Progenitor cell of endocrine pancreas (in vitro differentiated cells): ENCODE measurements at regions not wholly inside any gene's neighbourhood (a gene's known extent, or its start where the extent isn't known, plus 50 kb on each side); places are given as distances from the start of the nearest gene placed in this dataset.

ENCODE experiments used
- DNase-seq: peaks from one replicate; pipeline ENCODE4 v3.0.0; 2021; ENCODE audit warnings: low spot score; ENCODE audit not compliant: unreplicated experiment
- H3K27ac Mint-ChIP-seq: 2 replicates; pipeline ENCODE4 v1.8.0; 2021; ENCODE audit warnings: mild to moderate bottlenecking, moderate library complexity, mixed read lengths
- H3K27me3 Mint-ChIP-seq: 2 replicates; pipeline ENCODE4 v1.8.0; 2021; ENCODE audit warnings: mixed read lengths
- H3K36me3 Mint-ChIP-seq: 2 replicates; pipeline ENCODE4 v1.8.0; 2022; ENCODE audit warnings: mixed read lengths; ENCODE audit not compliant: insufficient read depth
- H3K4me1 Mint-ChIP-seq: 2 replicates; pipeline ENCODE4 v1.8.0; 2021; ENCODE audit warnings: low read depth, mixed read lengths
- H3K4me3 Mint-ChIP-seq: 2 replicates; pipeline ENCODE4 v1.8.0; 2021; ENCODE audit warnings: low read depth, mild to moderate bottlenecking, moderate library complexity, mixed read lengths
- H3K9me3 Mint-ChIP-seq: 2 replicates; pipeline ENCODE4 v1.8.0; 2021; ENCODE audit warnings: low read depth, mixed read lengths
- CTCF ChIP-seq: fragments of 200-600 bp; sonication (generic); IDR thresholded peaks from one replicate; pipeline ENCODE4 v1.5.0; 2021; ENCODE audit warnings: antibody characterized with exemption, mild to moderate bottlenecking; ENCODE audit not compliant: unreplicated experiment

GRCh38 chr13:87940776-87941175, 269.6 kb downstream of the SLITRK5 start:
- H3K4me3 Mint-ChIP-seq: no peak overlapping the region
- no peak overlapping the region for H3K27ac Mint-ChIP-seq
- H3K4me1 Mint-ChIP-seq: no peaks in the 10 kb centered on the region
- H3K36me3 Mint-ChIP-seq: no peaks in the 10 kb centered on the region
- TF ChIP-seq CTCF: no peak
- no peak for DNase-seq
- H3K9me3 Mint-ChIP-seq: no peaks in the 10 kb centered on the region
- no peaks in the 10 kb centered on the region for H3K27me3 Mint-ChIP-seq

GRCh38 chr13:87941226-87941625, 270.1 kb downstream of the SLITRK5 start:
- TF ChIP-seq CTCF: no peak
- Mint-ChIP-seq H3K27ac (no peak overlapping the region), H3K4me1 (no peaks in the 10 kb centered on the region), H3K36me3 (no peaks in the 10 kb centered on the region), H3K9me3 (no peaks in the 10 kb centered on the region), H3K27me3 (no peaks in the 10 kb centered on the region), H3K4me3 (no peak overlapping the region)
- no peak for DNase-seq

- Mint-ChIP-seq H3K27me3 (no peaks in the 10 kb centered on the region), H3K27ac (no peak overlapping the region), H3K4me1 (no peaks in the 10 kb centered on the region), H3K36me3 (no peaks in the 10 kb centered on the region), H3K9me3 (no peaks in the 10 kb centered on the region), H3K4me3 (no peak overlapping the region)
- no peak for TF ChIP-seq CTCF
- no peak for DNase-seq
Observed at GRCh38 chr13:87942205-87942604, 271.0 kb downstream of the SLITRK5 start.

- DNase-seq: no peak
- no peak overlapping the region for H3K4me3 Mint-ChIP-seq
- no peaks in the 10 kb centered on the region for H3K9me3 Mint-ChIP-seq
Observed at GRCh38 chr13:87944038-87944437, 272.9 kb downstream of the SLITRK5 start.

GRCh38 chr13:87952377-87952776, 281.2 kb downstream of the SLITRK5 start:
- Mint-ChIP-seq H3K9me3 (no peaks in the 10 kb centered on the region), H3K36me3 (no peaks in the 10 kb centered on the region), H3K27ac (no peak overlapping the region), H3K4me3 (no peak overlapping the region), H3K27me3 (no peaks in the 10 kb centered on the region), H3K4me1 (no peaks in the 10 kb centered on the region)
- no peak for TF ChIP-seq CTCF
- no peak for DNase-seq

More at GRCh38 chr13:87944038-87944437, 272.9 kb downstream of the SLITRK5 start:
- H3K27me3 Mint-ChIP-seq: no peaks in the 10 kb centered on the region
- no peaks in the 10 kb centered on the region for H3K4me1 Mint-ChIP-seq
- H3K27ac Mint-ChIP-seq: no peak overlapping the region
- no peak for TF ChIP-seq CTCF
- no peaks in the 10 kb centered on the region for H3K36me3 Mint-ChIP-seq
